K562 (cell line): ENCODE measurements at regions not wholly inside any gene's neighbourhood (a gene's known extent, or its start where the extent isn't known, plus 50 kb on each side); places are given as distances from the start of the nearest gene placed in this dataset.

Experiments
- ARHGAP35 ChIP-seq: fragments of 450-650 bp; IDR thresholded peaks from 2 replicates; pipeline ENCODE4 v1.6.1; 2018; ENCODE audit not compliant: partially characterized antibody
- KDM5B ChIP-seq: fragments of 200-600 bp; sonication (generic); IDR thresholded peaks from 2 replicates; pipeline ENCODE4 v1.6.1; 2012; ENCODE audit warnings: low read depth, mild to moderate bottlenecking, moderate library complexity, low read length, control low read depth, inconsistent platforms; ENCODE audit not compliant: insufficient replicate concordance
- NFIX ChIP-seq: fragments of 250-450 bp; sonication (Bioruptor Pico); IDR thresholded peaks from 2 replicates; pipeline ENCODE4 v1.4.0; 2020; ENCODE audit warnings: low read depth, mild to moderate bottlenecking, moderate library complexity
- SMAD1 ChIP-seq: fragments of 150-350 bp; IDR thresholded peaks from 2 replicates; pipeline ENCODE4 v1.6.1; 2014; ENCODE audit warnings: low read length, low read depth; ENCODE audit not compliant: partially characterized antibody
- U2AF1 ChIP-seq: fragments of 200-400 bp; formaldehyde crosslinking; optimal IDR thresholded peaks from 2 replicates; pipeline ENCODE3; 2017; ENCODE audit warnings: mild to moderate bottlenecking, low read depth, low read length, moderate library complexity
- ZKSCAN3 ChIP-seq: fragments of 250-450 bp; sonication (Bioruptor Pico); IDR thresholded peaks from 2 replicates; pipeline ENCODE4 v1.4.0; 2020
- ZNF324 ChIP-seq: fragments of 250-450 bp; sonication (Bioruptor Pico); IDR thresholded peaks from 2 replicates; pipeline ENCODE4 v1.4.0; 2020; ENCODE audit warnings: mild to moderate bottlenecking
- TF ChIP-seq, protein P1 (sequence below): fragments of 250-450 bp; sonication (Bioruptor Pico); IDR thresholded peaks from 2 replicates; pipeline ENCODE4 v1.8.0; 2021; ENCODE audit warnings: borderline replicate concordance, mild to moderate bottlenecking, moderate library complexity; ENCODE audit not compliant: poor library complexity, severe bottlenecking
- TF ChIP-seq, protein P2 (sequence below), 3 experiments: fragments of 200-800 bp in 1 of 3; fragments of 250-450 bp in 1 of 3; fragments of 450-650 bp in 1 of 3; sonication (Bioruptor Pico) in 1 of 3; sonication (Bioruptor generic) in 1 of 3; formaldehyde crosslinking in 1 of 3; IDR thresholded peaks; 2 replicates each; pipeline versions ENCODE4 v1.6.1 to v1.8.0; 2016 to 2022; ENCODE audit warnings: mild to moderate bottlenecking in 2 of 3, missing genetic modification characterization in 2 of 3, missing compliant biosample characterization in 1 of 3, moderate library complexity in 1 of 3
- TF ChIP-seq, protein P3 (sequence below): fragments of 250-450 bp; sonication (Bioruptor Pico); IDR thresholded peaks from 2 replicates; pipeline ENCODE4 v1.8.0; 2021; ENCODE audit warnings: mild to moderate bottlenecking, moderate library complexity
- TF ChIP-seq, protein P4 (sequence below): sonication (generic); formaldehyde crosslinking; IDR thresholded peaks from 2 replicates; pipeline ENCODE4 v1.8.1; 2023; ENCODE audit warnings: mild to moderate bottlenecking, missing genetic modification reagents

DNA sequence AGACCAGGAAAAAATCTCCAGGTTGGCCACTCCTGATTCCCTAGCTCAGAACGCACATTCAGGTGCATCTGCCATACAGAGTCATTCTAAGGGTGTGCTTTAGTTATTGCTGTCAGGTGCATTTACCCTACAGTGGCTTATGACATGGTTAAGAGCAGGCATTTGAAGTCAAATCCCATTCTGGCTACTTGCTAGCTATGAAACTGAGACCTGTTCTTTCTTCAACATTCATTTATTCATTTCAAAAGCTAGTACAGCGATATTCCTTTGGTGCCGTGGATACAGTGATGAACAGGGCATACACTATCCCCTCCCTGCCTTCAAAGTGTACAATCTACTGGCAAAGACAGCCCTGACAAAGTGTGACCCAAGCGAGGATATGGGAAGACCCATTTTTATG, 508.3 kb downstream of the NPIPA7 start (continued):
- TF ChIP-seq ARHGAP35 (no peak), SMAD1 (no peak), ZNF324 (CRISPR knock-in tag) (no peak), ZKSCAN3 (CRISPR knock-in tag) (no peak), U2AF1 (no peak), KDM5B (no peak), NFIX (CRISPR knock-in tag) (no peak)
- TF ChIP-seq, protein P1, sequence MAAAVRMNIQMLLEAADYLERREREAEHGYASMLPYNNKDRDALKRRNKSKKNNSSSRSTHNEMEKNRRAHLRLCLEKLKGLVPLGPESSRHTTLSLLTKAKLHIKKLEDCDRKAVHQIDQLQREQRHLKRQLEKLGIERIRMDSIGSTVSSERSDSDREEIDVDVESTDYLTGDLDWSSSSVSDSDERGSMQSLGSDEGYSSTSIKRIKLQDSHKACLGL (CRISPR knock-in tag): no peak
- TF ChIP-seq, protein P2, sequence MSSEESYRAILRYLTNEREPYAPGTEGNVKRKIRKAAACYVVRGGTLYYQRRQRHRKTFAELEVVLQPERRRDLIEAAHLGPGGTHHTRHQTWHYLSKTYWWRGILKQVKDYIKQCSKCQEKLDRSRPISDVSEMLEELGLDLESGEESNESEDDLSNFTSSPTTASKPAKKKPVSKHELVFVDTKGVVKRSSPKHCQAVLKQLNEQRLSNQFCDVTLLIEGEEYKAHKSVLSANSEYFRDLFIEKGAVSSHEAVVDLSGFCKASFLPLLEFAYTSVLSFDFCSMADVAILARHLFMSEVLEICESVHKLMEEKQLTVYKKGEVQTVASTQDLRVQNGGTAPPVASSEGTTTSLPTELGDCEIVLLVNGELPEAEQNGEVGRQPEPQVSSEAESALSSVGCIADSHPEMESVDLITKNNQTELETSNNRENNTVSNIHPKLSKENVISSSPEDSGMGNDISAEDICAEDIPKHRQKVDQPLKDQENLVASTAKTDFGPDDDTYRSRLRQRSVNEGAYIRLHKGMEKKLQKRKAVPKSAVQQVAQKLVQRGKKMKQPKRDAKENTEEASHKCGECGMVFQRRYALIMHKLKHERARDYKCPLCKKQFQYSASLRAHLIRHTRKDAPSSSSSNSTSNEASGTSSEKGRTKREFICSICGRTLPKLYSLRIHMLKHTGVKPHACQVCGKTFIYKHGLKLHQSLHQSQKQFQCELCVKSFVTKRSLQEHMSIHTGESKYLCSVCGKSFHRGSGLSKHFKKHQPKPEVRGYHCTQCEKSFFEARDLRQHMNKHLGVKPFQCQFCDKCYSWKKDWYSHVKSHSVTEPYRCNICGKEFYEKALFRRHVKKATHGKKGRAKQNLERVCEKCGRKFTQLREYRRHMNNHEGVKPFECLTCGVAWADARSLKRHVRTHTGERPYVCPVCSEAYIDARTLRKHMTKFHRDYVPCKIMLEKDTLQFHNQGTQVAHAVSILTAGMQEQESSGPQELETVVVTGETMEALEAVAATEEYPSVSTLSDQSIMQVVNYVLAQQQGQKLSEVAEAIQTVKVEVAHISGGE (CRISPR knock-in tag; IDR thresholded peaks at IDR 0.05): no peak
- TF ChIP-seq, protein P3, sequence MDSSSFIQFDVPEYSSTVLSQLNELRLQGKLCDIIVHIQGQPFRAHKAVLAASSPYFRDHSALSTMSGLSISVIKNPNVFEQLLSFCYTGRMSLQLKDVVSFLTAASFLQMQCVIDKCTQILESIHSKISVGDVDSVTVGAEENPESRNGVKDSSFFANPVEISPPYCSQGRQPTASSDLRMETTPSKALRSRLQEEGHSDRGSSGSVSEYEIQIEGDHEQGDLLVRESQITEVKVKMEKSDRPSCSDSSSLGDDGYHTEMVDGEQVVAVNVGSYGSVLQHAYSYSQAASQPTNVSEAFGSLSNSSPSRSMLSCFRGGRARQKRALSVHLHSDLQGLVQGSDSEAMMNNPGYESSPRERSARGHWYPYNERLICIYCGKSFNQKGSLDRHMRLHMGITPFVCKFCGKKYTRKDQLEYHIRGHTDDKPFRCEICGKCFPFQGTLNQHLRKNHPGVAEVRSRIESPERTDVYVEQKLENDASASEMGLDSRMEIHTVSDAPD (CRISPR knock-in tag): no peak
- TF ChIP-seq, protein P4, sequence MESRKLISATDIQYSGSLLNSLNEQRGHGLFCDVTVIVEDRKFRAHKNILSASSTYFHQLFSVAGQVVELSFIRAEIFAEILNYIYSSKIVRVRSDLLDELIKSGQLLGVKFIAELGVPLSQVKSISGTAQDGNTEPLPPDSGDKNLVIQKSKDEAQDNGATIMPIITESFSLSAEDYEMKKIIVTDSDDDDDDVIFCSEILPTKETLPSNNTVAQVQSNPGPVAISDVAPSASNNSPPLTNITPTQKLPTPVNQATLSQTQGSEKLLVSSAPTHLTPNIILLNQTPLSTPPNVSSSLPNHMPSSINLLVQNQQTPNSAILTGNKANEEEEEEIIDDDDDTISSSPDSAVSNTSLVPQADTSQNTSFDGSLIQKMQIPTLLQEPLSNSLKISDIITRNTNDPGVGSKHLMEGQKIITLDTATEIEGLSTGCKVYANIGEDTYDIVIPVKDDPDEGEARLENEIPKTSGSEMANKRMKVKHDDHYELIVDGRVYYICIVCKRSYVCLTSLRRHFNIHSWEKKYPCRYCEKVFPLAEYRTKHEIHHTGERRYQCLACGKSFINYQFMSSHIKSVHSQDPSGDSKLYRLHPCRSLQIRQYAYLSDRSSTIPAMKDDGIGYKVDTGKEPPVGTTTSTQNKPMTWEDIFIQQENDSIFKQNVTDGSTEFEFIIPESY (CRISPR knock-in tag): no peak
